ENCODE measurements at regions not wholly inside any gene's neighbourhood (a gene's known extent, or its start where the extent isn't known, plus 50 kb on each side); places are given as distances from the start of the nearest gene placed in this dataset.
"Not testable (repeated sequence)": the region's sequence is repeated elsewhere in the genome, so short reads cannot be mapped to it uniquely, and the experiment has no call there.

DNA sequence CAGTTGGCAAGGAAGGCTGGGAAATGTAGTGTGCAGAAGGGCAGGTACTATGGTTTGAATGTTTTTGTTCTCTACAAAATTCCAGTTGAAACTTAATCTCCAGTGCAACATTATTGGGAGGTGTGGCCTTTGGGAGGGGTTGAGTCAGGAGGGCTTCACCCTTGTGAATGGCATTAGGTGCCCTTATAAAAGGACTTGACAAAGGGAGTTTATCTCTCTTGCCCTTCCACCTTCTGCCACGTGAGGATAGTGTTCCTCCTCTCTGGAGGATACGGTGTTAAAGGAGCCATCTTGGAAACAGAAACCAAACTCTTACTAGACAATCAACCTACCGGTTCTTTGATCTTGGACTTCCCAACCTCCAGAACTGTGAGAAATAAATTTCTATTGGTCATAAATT, 82.2 kb upstream of the LRFN2 start:
- DNase-seq (ENCODE audit: low spot score): no peak
- Histone ChIP-seq H3K4me3 (no peak overlapping the region), H3K27ac (no peak overlapping the region)
- TF ChIP-seq, protein P1, sequence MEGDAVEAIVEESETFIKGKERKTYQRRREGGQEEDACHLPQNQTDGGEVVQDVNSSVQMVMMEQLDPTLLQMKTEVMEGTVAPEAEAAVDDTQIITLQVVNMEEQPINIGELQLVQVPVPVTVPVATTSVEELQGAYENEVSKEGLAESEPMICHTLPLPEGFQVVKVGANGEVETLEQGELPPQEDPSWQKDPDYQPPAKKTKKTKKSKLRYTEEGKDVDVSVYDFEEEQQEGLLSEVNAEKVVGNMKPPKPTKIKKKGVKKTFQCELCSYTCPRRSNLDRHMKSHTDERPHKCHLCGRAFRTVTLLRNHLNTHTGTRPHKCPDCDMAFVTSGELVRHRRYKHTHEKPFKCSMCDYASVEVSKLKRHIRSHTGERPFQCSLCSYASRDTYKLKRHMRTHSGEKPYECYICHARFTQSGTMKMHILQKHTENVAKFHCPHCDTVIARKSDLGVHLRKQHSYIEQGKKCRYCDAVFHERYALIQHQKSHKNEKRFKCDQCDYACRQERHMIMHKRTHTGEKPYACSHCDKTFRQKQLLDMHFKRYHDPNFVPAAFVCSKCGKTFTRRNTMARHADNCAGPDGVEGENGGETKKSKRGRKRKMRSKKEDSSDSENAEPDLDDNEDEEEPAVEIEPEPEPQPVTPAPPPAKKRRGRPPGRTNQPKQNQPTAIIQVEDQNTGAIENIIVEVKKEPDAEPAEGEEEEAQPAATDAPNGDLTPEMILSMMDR (IDR thresholded peaks at IDR 0.05): no peak

DNA sequence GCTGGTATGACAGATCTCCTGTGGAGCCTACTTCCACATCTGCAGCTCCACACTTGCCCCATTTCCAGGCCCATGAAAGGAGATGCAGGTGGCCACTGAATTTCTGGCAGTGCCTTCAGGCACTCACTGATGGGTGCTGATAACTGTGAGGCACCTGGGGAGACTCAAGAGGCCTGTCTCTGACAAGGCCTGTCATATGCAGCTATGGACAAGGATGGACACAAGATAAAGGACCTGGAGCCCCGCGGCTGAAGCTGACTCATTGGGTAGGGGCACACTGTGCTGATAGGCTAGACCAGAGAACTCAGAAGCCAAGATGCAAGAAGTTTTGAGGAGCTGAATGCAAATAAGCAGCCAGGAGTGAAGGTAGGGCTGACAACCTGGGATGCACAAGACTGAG, 81.0 kb upstream of the LRFN2 start:
- DNase-seq (ENCODE audit: low spot score): no peak
- Histone ChIP-seq H3K27ac (no peak overlapping the region), H3K4me3 (no peak overlapping the region)
- TF ChIP-seq, protein P1 (IDR thresholded peaks at IDR 0.05): no peak

DNA sequence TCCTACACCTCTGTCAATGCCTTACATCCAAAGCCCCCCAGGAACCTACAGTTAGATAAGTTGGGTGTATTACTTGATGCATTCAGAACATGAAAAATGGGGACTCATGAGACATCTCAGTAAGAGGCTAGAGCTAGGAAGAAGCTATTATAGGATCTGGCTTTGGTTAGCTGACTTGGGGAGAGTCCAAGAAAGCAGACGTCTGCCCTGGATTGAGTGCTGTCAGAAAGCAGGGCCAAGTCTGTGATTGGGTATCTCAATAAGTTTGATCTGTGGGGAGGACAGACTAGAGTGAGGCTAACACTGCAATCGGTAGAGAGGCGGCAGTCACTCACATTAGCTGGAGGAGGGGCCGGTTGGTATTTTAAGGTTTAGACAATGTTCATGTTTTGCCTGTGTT, 79.4 kb upstream of the LRFN2 start:
- no peak overlapping the region for H3K4me3 ChIP-seq
- no peak for DNase-seq (ENCODE audit: low spot score)
- TF ChIP-seq, protein P1 (IDR thresholded peaks at IDR 0.05): no peak
- H3K27ac ChIP-seq: no peak overlapping the region

DNA sequence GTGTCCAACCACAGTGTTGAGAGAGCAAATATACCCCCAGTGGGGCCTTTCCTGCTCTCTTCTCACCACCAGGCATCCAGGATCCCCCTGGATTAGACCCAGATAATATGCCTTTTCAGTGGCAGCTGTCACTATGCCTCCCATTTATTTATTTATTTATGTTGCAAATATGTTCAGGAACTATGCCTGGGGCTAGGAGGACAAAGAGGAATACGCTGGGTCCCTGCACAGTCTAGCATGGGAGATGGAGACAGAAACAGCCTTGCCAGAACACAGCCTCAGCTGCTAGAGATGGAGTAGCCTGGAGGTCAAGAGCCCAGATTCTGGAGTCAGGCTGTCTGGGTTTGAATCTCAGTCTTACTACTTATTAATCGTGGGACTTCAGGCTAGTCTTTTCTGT, 74.6 kb upstream of the LRFN2 start:
- Histone ChIP-seq H3K4me3 (no peak overlapping the region), H3K27ac (no peak overlapping the region)
- TF ChIP-seq, protein P1 (IDR thresholded peaks at IDR 0.05): no peak
- no peak for DNase-seq (ENCODE audit: low spot score)

DNA sequence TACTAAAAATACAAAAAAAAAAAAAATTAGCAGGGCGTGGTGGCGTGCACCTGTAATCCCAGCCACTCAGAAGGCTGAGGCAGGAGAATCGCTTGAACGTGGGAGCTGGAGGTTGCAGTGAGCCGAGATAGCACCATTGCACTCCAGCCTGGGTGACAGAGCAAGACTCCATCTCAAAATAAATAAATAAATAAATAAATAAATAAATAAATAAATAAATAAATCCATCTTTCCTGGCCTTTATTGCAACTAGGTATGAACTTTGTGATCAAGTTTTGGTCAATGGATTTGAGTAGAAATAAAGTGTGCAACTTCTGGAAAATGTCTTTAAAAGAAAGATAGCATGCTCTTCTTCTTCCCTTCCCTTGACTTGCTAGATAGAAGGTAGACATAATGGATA, 69.6 kb upstream of the LRFN2 start:
- H3K27ac ChIP-seq; H3K4me3 ChIP-seq; DNase-seq (ENCODE audit: low spot score): not testable (repeated sequence)

DNA sequence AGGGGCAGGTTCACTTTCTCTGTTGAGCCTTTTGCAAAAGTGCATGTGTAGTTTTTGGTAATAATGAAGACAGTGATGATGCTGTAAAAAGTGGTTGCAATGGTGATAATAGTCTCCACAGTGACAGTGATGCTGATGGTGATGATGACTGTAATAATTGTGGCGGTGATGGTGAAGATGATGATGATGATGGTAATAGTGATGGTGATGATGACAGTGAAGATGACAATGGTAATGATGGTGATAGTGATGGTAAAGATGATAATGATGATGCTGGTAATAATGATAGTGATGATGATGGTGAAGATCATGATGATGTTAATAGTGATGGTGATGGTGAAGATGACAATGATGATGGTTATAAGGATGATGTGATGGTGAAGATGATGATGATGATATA, 67.7 kb upstream of the LRFN2 start:
- no peak overlapping the region for H3K27ac ChIP-seq
- DNase-seq (ENCODE audit: low spot score): no peak
- TF ChIP-seq, protein P1 (IDR thresholded peaks at IDR 0.05): no peak
- H3K4me3 ChIP-seq: no peak overlapping the region

DNA sequence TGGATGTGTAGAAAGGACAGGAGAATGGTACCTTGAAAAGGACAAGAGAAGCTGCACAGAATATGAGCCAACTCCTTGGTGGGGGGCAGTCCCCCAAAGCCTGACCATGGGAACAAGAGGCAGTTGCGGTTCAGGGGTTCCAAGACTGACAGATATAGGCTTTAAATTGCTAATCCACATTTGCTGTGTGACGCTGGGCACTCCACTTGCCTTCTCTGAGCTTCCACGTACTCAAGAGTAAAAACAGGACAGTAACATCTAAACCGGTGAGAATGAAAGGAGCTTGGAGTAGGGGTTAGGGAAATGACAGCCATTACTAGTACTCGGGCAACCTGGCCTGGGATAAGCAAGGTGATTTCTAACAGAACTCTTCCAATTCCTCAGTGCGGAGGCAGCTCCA, 57.9 kb upstream of the LRFN2 start:
- TF ChIP-seq, protein P1 (IDR thresholded peaks at IDR 0.05): no peak
- DNase-seq (ENCODE audit: low spot score): no peak
- H3K27ac ChIP-seq: no peak overlapping the region
- H3K4me3 ChIP-seq: no peak overlapping the region

DNA sequence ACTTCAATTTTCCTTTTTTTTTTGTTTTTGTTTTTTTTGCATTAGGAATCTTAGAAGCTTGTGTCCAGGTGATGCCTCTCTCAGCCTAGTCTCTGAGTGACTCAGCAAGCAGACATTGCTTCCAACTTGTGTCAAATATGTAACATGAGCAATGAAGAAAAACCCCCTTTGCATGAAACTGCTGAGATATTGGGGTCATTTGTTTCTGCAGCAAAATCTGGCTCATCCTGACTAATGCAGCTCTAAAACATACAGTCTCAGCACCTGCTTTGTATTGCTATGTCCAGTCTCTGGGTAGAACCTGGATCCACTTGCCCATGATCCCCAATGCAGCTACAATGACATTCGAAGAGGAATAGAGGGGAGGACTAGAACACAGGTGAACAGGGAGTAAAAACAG, 55.7 kb upstream of the LRFN2 start:
- Histone ChIP-seq H3K4me3 (no peak overlapping the region), H3K27ac (no peak overlapping the region)
- TF ChIP-seq, protein P1 (IDR thresholded peaks at IDR 0.05): no peak
- no peak for DNase-seq (ENCODE audit: low spot score)

Measured in coronary artery (tissue), 2 donors.